Glomerular visceral epithelial cell (primary cell): ENCODE measurements at regions not wholly inside any gene's neighbourhood (a gene's known extent, or its start where the extent isn't known, plus 50 kb on each side); places are given as distances from the start of the nearest gene placed in this dataset.

Experiments
- DNase-seq: peaks from one replicate; pipeline ENCODE4 v3.0.0-alpha.2; 2016; ENCODE audit errors: extremely low spot score

GRCh38 chr10:22766693-22767092 lies 52.3 kb upstream of the PIP4K2A start:
- DNase-seq: no peak

- DNase-seq: no peak
Measured at GRCh38 chr10:22765660-22766547, 51.5 kb upstream of the PIP4K2A start.

- no peak for DNase-seq
Measured at GRCh38 chr10:22764639-22765038, 50.3 kb upstream of the PIP4K2A start.
